Right lobe of liver (tissue), 6 donors: ENCODE measurements at regions not wholly inside any gene's neighbourhood (a gene's known extent, or its start where the extent isn't known, plus 50 kb on each side); places are given as distances from the start of the nearest gene placed in this dataset.

Experiments used
- ATAC-seq, 4 donors: fragments of 200-7000 bp; cut with Tn5 transposase; one replicate each; pipeline ENCODE4 v1.9.1; 2020; ENCODE audit warnings: mild to moderate bottlenecking in 4 of 4, moderate library complexity in 4 of 4
- DNase-seq, 3 donors: peaks; one replicate each; pipeline ENCODE4 v3.0.0-alpha.2; 2020
- H3K27ac ChIP-seq, 3 donors: fragments of 200-600 bp; one replicate each; pipeline ENCODE4 v1.8.0; 2022
- H3K27me3 ChIP-seq, 2 donors: fragments of 200-600 bp; one replicate each; pipeline ENCODE4 v1.8.0; 2022
- H3K36me3 ChIP-seq, 4 donors: fragments of 200-600 bp; sonication (generic) in 1 of 4; one replicate each; pipeline versions ENCODE4 v1.5.1 to v1.8.0; 2017 to 2022; ENCODE audit warnings: control low read depth in 1 of 4
- H3K4me1 ChIP-seq, 4 donors: fragments of 200-600 bp; sonication (generic) in 1 of 4; one replicate each; pipeline versions ENCODE4 v1.5.1 to v1.8.0; 2017 to 2022; ENCODE audit warnings: control low read depth in 1 of 4
- H3K4me3 ChIP-seq, 3 donors: fragments of 200-600 bp; one replicate each; pipeline ENCODE4 v1.8.0; 2022
- H3K9me3 ChIP-seq, 4 donors: fragments of 200-600 bp; sonication (generic) in 1 of 4; one replicate each; pipeline versions ENCODE4 v1.5.1 to v1.8.0; 2017 to 2022; ENCODE audit warnings: control low read depth in 1 of 4
- POLR2A ChIP-seq: fragments of 450-650 bp; IDR thresholded peaks from one replicate; pipeline ENCODE4 v1.6.1; 2017; ENCODE audit warnings: antibody characterized with exemption, mild to moderate bottlenecking
- WGBS: methylation state at CpG from one replicate; pipeline ENCODE4 v1.1.6; 2018; ENCODE audit warnings: low coverage, low lambda C conversion rate; ENCODE audit not compliant: insufficient coverage; ENCODE audit errors: missing lambda C conversion rate; 5-methylcytosine and 5-hydroxymethylcytosine counted together
- intact Hi-C, 2 donors: fragments of 100-400 bp; cut with DNase I; formaldehyde crosslinking; loops; one replicate each; pipeline versions ENCODE4 v1.11.2 to v1.14.1; 2022
- TF ChIP-seq, protein P1 (sequence below), 4 donors: fragments of 200-600 bp in 3 of 4; fragments of 450-650 bp in 1 of 4; IDR thresholded peaks; one replicate each; pipeline versions ENCODE4 v1.5.1 to v1.8.0; 2016 to 2022; ENCODE audit warnings: antibody characterized with exemption in 4 of 4, mild to moderate bottlenecking in 2 of 4
- donor health status: DM: no; HTN: yes; CAD: no.
- donor health status: DM: no; HTN: no; CAD: no.
- donor health status: DM: no; HTN: no; CAD: no.
- donor health status: DM: no; HTN: yes; CAD: no.
- donor health status: DM: no; HTN: yes; CAD: no.

DNA sequence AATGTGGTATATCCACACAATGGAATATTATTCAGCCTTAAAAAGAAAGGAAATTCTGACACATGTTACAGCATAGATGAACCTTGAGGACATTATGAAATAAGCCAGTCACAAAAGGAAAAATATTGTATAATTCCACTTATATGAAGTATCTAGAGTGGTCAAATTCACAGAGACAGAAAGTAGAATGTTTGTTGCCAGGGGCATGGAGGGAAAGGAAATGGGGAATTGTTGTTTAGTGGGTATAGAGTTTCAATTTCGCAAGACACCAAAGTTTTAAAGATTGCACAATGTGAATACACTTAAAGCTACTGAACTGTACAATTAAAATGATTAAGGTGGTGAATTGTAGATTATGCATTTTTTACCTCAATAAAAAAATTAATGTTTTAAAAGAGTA, 92.9 kb downstream of the TXNL1 start:
- no peaks in the 10 kb centered on the region for H3K27me3 ChIP-seq
- H3K4me3 ChIP-seq = no peak overlapping the region
- H3K4me1 ChIP-seq = no peaks in the 10 kb centered on the region
- H3K36me3 ChIP-seq = no peaks in the 10 kb centered on the region
- H3K27ac ChIP-seq = no peak overlapping the region
- H3K9me3 ChIP-seq = no peaks in the 10 kb centered on the region
- peak in 2 of 4 donors; percentile 30 to 33 for ATAC-seq
- no peak for TF ChIP-seq POLR2A
- TF ChIP-seq, protein P1, sequence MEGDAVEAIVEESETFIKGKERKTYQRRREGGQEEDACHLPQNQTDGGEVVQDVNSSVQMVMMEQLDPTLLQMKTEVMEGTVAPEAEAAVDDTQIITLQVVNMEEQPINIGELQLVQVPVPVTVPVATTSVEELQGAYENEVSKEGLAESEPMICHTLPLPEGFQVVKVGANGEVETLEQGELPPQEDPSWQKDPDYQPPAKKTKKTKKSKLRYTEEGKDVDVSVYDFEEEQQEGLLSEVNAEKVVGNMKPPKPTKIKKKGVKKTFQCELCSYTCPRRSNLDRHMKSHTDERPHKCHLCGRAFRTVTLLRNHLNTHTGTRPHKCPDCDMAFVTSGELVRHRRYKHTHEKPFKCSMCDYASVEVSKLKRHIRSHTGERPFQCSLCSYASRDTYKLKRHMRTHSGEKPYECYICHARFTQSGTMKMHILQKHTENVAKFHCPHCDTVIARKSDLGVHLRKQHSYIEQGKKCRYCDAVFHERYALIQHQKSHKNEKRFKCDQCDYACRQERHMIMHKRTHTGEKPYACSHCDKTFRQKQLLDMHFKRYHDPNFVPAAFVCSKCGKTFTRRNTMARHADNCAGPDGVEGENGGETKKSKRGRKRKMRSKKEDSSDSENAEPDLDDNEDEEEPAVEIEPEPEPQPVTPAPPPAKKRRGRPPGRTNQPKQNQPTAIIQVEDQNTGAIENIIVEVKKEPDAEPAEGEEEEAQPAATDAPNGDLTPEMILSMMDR (IDR thresholded peaks at IDR 0.05) = no peak
- intact Hi-C loops = no loop called here
- 41% methylated on average over 1 of the region's 1 CpG for WGBS
- DNase-seq = no peak

DNA sequence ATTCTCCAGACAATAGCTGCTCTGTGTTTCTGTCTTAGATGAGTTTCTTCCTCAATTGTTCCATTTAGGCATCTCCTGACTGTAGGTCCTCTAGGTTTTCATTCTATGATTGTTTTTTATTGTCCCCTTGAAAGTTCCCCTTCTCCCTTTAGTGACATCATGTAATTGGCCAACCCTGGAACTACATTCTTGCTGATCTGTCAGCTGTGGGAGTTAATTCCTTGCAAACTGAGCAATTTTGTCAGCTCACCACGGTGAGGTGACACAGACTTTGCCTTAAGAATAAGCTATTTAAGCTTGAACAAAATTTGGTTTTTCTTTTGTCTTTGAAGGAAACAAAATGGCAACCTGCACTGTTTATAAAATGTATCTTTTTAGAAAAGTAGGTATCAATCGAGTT, 95.9 kb downstream of the TXNL1 start:
- intact Hi-C loops = no loop called here
- H3K27ac ChIP-seq = no peak overlapping the region
- TF ChIP-seq POLR2A = no peak
- TF ChIP-seq, protein P1 (IDR thresholded peaks at IDR 0.05) = no peak
- H3K36me3 ChIP-seq = no peaks in the 10 kb centered on the region
- peak in 3 of 4 donors; percentile 9 to 54 (median 39) for ATAC-seq
- no peaks in the 10 kb centered on the region for H3K4me1 ChIP-seq
- no peaks in the 10 kb centered on the region for H3K9me3 ChIP-seq
- DNase-seq = no peak
- H3K4me3 ChIP-seq = no peak overlapping the region
- no peaks in the 10 kb centered on the region for H3K27me3 ChIP-seq
- WGBS = 65% methylated on average over 2 of the region's 2 CpGs

DNA sequence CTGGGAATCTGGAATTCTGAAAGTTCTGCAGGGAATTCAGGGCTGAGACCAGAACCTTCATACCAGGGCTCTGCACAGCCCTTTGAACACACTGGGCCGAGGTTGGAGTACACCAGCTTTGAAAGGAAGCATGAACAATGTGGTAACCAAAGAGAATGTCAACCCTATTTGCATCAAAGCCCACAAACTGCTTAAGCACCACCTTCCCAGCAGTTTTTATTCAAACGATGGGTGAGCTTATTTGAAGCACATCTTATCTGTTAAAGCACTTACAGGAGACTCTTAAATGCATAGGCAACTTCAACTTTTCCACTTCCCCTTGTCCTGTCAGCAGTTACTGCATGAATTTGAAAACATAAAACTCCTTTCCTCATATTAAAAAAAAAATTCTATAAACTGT, 96.6 kb downstream of the TXNL1 start:
- Histone ChIP-seq H3K36me3 (no peaks in the 10 kb centered on the region), H3K4me1 (no peaks in the 10 kb centered on the region), H3K9me3 (no peaks in the 10 kb centered on the region), H3K27ac (no peak overlapping the region), H3K4me3 (no peak overlapping the region), H3K27me3 (no peaks in the 10 kb centered on the region)
- DNase-seq = no peak
- no peak for TF ChIP-seq POLR2A
- TF ChIP-seq, protein P1 (IDR thresholded peaks at IDR 0.05) = no peak
- peak in 1 of 4 donors; percentile 25 for ATAC-seq
- intact Hi-C loops = no loop called here
- 13% methylated on average over 1 of the region's 2 CpGs for WGBS

DNA sequence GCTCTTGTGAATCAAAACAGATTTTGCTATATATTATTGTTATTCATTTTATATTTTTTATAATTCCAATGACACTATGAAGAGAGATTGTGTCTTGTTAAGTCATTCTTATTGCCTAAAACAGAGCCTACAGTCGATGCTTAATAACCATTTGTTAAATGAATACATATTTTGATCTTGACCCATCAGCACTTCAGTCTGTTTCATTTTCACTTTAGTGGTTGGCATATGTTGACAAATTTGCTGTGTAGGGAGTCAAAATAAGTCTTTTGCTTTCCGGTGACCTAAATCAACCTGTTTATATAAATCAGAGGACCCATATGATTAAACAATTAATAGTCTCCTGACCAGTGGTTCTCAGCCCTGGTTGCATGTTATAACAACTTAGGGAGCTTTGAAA, 97.1 kb downstream of the TXNL1 start:
- no peak for ATAC-seq
- WGBS = 82% methylated on average over 2 of the region's 2 CpGs
- H3K9me3 ChIP-seq = no peaks in the 10 kb centered on the region
- no peaks in the 10 kb centered on the region for H3K27me3 ChIP-seq
- no peak overlapping the region for H3K27ac ChIP-seq
- no peaks in the 10 kb centered on the region for H3K4me1 ChIP-seq
- no peak for DNase-seq
- intact Hi-C loops = no loop called here
- H3K36me3 ChIP-seq = no peaks in the 10 kb centered on the region
- H3K4me3 ChIP-seq = no peak overlapping the region
- TF ChIP-seq, protein P1 (IDR thresholded peaks at IDR 0.05) = no peak
- TF ChIP-seq POLR2A = no peak

DNA sequence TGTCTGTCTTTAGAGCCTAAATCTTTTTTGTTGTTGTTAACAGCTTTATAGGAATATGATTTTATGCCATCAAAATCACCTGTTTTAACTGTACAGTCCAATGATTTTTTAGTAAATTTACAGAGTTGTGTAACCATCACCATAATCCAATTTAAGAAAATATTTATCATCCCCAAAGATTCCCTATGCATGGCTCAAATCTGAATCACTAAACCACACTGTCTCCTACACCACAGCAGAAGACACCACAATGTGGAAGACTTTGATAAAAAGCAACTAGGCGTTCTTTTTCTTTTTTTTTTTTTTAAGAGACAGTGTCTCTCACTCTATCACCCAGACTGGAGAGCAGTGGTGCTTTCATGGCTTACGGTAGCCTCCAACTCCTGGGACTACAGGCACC, 99.6 kb downstream of the TXNL1 start:
- Histone ChIP-seq H3K27ac (no peak overlapping the region), H3K9me3 (no peaks in the 10 kb centered on the region), H3K36me3 (no peaks in the 10 kb centered on the region), H3K27me3 (no peaks in the 10 kb centered on the region), H3K4me1 (no peaks in the 10 kb centered on the region), H3K4me3 (no peak overlapping the region)
- TF ChIP-seq, protein P1 (IDR thresholded peaks at IDR 0.05) = no peak
- TF ChIP-seq POLR2A = no peak
- ATAC-seq = no peak
- 78% methylated on average over 2 of the region's 2 CpGs for WGBS
- DNase-seq = no peak
- intact Hi-C loops = no loop called here
